Sigmoid colon (tissue), 4 donors: ENCODE measurements at regions not wholly inside any gene's neighbourhood (a gene's known extent, or its start where the extent isn't known, plus 50 kb on each side); places are given as distances from the start of the nearest gene placed in this dataset.

Source experiments
- EP300 ChIP-seq, 4 donors: sonication (generic); formaldehyde crosslinking; IDR thresholded peaks; one replicate each; pipeline ENCODE4 v1.6.1; 2017; ENCODE audit warnings: antibody characterized with exemption in 4 of 4
- POLR2A ChIP-seq, 2 donors: fragments of 450-650 bp; IDR thresholded peaks; one replicate each; pipeline ENCODE4 v1.6.1; 2016; ENCODE audit warnings: antibody characterized with exemption in 2 of 2, mild to moderate bottlenecking in 2 of 2, moderate library complexity in 2 of 2
- POLR2AphosphoS5 ChIP-seq, 4 donors: sonication (generic); formaldehyde crosslinking; IDR thresholded peaks; one replicate each; pipeline ENCODE4 v1.6.1; 2017; ENCODE audit warnings: antibody characterized with exemption in 4 of 4
- TF ChIP-seq, protein P1 (sequence below), 4 experiments: fragments of 450-650 bp in 3 of 4; fragments of 200-600 bp in 1 of 4; IDR thresholded peaks; one replicate each; pipeline ENCODE4 v1.5.1; 2016 to 2019; ENCODE audit warnings: antibody characterized with exemption in 4 of 4, mild to moderate bottlenecking in 3 of 4, moderate library complexity in 2 of 4

DNA sequence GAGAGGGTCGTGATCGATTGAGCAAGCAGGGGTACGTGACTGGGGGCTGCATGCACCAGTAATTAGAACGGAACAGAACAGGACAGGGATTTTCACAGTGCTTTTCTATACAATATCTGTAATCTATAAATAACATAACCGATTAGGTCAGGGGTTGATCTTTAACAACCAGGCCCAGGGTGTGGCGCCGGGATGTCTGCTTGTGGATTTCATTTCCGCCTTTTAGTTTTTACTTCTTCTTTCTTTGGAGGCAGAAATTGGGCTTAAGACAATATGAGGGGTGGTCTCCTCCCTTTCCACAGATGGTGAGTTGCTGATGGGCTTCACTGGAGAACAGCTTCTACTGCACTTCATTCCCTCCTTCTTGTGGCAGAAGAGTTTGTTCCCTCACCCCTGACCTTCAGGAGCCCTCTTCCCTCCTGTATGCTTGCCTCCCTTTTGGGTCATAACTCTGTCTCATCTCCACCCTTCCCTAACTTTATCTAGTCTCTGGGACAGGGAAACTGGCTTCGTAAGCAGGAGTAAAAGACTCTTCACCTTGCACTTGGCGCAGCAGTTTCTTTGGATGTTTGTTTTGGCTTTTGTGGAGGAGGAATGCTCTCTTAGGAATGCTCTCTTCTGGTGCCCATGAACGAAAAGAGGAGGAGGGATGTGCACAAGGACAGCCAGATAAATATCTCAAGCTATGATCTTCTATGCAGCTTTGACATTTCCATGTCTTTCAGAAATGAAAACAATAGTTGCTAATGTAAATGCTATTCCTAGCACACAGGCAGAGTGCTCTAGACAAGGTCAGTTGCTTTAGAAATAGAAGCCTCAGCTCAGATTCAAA is 139.8 kb upstream of the RPS23 start:
- no peak for TF ChIP-seq POLR2A (IDR thresholded peaks at IDR 0.05)
- TF ChIP-seq, protein P1, sequence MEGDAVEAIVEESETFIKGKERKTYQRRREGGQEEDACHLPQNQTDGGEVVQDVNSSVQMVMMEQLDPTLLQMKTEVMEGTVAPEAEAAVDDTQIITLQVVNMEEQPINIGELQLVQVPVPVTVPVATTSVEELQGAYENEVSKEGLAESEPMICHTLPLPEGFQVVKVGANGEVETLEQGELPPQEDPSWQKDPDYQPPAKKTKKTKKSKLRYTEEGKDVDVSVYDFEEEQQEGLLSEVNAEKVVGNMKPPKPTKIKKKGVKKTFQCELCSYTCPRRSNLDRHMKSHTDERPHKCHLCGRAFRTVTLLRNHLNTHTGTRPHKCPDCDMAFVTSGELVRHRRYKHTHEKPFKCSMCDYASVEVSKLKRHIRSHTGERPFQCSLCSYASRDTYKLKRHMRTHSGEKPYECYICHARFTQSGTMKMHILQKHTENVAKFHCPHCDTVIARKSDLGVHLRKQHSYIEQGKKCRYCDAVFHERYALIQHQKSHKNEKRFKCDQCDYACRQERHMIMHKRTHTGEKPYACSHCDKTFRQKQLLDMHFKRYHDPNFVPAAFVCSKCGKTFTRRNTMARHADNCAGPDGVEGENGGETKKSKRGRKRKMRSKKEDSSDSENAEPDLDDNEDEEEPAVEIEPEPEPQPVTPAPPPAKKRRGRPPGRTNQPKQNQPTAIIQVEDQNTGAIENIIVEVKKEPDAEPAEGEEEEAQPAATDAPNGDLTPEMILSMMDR (IDR thresholded peaks at IDR 0.05), result no peak
- no peak for TF ChIP-seq POLR2AphosphoS5 (IDR thresholded peaks at IDR 0.05)
- no peak for TF ChIP-seq EP300 (IDR thresholded peaks at IDR 0.05)
